ENCODE measurements at regions not wholly inside any gene's neighbourhood (a gene's known extent, or its start where the extent isn't known, plus 50 kb on each side); places are given as distances from the start of the nearest gene placed in this dataset.

- DNase-seq = no peak
Observed at GRCh38 chr12:115558281-115558680, 719.2 kb downstream of the MED13L start.

DNA sequence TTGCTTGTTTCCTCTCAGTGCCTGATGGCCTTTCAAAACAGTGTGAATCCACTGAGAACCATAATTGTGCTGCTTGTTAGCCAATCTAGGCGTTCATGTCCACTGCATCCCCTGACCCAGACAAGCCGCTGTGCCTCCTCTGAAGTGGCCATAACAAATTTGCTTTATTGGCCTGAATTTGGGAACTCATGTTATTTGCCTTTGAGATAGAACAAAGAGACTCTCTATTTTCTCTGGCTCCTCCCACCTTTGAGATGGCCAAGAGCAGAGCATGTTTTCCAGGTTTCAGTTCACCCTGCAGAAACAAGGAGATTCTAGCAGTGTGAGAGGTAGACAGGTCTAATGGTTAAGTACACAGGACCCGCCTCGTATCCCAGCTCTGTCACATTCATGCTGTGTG is 723.9 kb downstream of the MED13L start:
- DNase-seq = no peak

DNA sequence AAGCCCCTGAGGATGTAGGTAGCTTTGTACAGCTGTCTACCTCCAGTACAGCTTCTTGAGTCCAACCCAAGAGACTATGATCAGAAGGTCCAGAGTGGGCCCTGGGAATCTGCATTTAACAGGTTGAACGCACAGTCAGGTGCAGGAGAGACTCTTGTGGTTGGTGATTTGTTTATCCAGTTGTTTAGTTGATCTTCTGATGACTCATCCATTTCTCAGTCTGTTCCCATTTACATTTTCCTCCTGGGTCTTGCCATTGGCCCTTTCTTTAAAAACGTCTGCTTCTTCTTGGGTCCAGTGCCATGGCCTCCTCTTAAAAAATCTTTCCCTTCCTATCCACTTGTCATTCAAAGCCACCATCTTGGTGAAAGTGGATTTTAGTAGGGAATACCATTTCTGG is 734.2 kb downstream of the MED13L start:
- DNase-seq = no peak

DNA sequence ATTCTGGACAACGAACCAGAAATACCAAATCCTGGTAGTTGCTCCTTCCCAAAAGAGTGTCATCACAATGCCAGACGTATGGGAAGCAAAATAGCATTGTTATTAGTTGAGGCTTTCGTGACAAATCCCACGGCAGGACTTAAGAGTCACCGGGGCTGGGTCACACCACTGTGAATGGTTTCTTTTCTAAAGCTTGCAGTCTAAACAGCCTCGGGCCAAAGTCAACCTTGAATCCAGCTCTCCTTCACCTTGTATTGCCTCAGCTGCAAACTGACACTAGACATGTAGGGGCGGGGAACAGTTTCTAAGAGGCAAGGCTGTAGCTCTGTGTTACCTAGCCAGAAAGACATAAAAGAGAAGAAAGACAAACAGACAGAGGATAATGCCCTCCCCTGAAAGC is 734.8 kb downstream of the MED13L start:
- DNase-seq = no peak

GRCh38 chr12:115541891-115542421 is 735.5 kb downstream of the MED13L start:
- DNase-seq = no peak

- DNase-seq = no peak
Observed at GRCh38 chr12:115528466-115528865, 749.0 kb downstream of the MED13L start.

GRCh38 chr12:115521771-115522409 is 755.6 kb downstream of the MED13L start:
- no peak for DNase-seq

GRCh38 chr12:115519887-115520286 is 757.6 kb downstream of the MED13L start:
- no peak for DNase-seq

GRCh38 chr12:115519359-115519758 is 758.1 kb downstream of the MED13L start:
- no peak for DNase-seq

GRCh38 chr12:115517913-115518312 is 759.6 kb downstream of the MED13L start:
- no peak for DNase-seq

DNA sequence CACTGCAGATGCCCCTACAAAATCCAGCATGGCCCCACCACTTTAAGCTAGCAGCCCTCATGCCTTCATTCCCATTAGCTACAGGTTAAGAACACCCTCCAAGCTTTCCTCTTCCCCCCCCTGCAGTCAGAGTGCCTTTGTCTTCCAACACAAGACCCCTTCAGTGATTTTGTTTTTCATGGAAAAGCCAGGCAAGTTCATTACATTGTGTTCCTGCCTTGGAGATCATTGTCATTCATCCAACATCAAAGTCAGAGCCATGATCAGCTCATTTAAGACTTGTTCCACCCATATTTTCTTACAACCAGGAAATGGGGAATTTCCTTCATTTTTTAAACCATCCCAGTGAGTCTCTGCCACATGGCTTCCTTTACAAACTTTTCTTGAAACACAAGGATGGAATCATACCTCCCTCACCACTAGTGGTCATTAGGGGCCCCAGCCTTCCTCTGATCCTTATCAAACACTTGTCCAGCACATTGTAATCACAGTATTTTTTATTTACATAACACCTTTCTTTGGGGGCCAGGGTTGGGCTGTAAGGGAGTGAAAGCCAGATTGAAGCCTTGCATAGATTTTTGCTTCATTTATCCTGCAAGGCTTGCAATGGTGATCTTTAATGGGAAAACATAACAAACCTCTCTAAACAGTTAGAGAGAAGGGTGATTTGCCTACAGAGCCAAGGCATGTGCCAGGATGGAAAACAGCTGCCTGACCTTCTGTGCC is 765.3 kb downstream of the MED13L start:
- no peak for DNase-seq

- no peak for DNase-seq
Observed at GRCh38 chr12:115511305-115511704, 766.2 kb downstream of the MED13L start.

GRCh38 chr12:115508990-115509389 is 768.5 kb downstream of the MED13L start:
- no peak for DNase-seq

GRCh38 chr12:115507951-115508722 is 769.4 kb downstream of the MED13L start:
- DNase-seq = no peak

DNA sequence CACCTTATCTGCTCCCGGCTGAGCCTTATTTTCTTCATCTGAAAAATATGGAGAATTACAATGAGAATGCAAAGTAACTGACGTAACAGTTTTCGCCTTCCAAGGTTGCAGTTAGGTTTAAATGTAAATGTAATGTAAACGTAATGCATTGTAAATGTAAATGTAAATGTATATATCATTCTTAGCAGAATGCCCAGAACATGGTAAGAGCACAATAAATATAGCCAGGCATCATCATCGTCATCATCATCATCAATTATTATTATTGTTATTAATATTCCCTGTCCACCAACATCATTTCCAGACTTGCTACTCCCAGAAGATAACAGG is 770.0 kb downstream of the MED13L start:
- no peak for DNase-seq

GRCh38 chr12:115506822-115507559 is 770.5 kb downstream of the MED13L start:
- no peak for DNase-seq

DNA sequence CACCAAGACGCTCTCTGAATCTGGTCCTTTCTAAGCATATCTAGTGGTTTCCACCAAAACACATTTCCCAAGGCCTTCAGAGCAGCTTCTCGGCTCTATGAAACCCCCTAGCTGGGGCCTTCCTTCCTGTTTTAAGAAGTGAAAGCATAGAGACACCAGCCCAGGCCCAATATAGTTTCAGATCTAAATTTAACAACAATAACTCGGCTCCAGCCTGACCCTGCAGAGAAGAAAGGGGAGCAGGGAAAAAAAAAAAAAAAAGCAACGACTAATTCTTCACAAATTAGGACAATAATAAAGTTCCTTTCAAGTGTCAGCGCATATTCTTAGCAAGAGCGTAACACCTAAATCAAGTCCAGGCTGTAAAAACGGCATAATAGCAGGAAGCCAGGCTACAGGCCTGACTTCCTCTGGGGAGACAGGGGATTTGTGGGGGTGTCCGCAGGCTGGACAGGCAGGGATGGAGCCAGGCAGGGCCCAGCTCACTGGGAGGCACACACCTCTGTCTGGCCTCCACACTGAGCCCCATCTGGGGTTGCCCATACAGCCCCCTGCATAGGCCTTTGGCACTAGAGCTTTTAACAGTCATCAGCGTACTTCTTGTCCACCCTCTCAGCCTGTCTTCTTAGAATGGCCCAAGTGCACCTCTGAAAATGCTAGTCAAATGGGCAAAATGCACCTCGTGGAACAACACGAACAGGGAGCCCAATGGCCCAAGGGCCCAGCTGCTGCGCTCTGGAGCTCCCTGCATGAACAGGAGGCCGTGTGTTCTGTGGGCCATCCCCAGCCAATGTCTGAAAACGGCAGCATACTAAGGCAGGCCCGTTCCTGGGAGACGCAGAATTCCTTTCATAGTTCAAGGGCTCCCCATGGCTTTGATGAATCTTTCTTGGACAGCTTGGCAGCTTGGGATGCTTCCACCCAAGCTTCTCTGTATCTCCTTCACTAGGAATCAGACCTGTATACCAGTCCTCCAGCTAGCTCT is 772.9 kb downstream of the MED13L start:
- no peak for DNase-seq

DNA sequence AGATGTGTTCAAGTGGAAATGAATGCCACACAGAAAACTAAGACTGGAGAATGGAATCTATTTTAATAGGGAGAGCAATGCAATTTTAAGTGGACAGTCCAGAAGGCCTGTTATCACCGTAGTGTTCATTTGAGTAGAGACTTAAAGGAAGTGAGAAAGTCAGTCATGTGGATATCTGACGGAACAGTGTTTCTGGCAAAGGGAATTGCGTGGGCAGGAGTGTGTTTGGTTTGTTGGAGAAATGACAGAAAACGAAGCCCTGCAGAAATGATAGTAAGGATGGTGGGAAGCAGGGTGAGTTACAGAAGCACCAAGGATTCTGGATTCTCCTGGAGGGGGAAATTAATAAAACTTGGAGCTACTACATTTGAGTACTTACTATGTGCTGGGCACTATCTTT is 776.6 kb downstream of the MED13L start:
- DNase-seq = no peak

DNA sequence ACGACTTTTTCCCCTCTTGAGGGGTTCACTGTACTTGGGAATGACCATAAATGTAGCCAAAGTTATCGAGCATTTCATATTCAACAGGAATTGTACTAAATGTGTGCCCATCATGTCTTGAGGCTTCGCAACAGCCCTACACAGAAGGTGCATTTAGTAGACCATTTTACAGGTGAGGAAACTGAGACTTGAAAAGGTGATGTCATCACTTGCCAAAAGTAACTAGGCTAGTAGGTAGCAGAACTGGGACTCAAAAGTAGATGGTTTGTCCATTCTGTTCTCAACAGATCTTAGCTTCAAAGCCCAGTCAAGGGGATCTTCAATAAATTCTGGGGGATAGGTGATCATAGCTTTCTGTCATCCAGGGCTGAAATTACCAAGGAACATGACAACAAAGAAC is 782.2 kb downstream of the MED13L start:
- DNase-seq = no peak

DNA sequence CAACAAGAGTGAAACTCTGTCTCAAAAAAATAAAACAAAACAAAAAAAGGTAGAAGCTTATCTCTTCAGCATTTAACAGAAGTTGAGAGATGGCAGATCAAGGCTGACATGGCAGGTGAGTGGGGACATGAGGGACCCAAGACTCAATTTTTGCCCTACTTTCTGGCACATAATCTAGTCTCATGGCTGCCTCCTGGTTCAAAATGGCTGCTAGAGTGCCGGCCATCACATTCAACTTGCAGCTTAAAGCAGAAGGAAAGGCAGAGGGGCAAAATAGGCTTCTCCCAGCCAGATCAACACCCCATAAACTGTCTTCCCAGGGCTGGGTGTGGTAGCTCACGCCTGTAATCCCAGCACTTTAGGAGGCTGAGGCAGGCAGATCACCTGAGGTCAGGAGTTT is 784.9 kb downstream of the MED13L start:
- no peak for DNase-seq

DNA sequence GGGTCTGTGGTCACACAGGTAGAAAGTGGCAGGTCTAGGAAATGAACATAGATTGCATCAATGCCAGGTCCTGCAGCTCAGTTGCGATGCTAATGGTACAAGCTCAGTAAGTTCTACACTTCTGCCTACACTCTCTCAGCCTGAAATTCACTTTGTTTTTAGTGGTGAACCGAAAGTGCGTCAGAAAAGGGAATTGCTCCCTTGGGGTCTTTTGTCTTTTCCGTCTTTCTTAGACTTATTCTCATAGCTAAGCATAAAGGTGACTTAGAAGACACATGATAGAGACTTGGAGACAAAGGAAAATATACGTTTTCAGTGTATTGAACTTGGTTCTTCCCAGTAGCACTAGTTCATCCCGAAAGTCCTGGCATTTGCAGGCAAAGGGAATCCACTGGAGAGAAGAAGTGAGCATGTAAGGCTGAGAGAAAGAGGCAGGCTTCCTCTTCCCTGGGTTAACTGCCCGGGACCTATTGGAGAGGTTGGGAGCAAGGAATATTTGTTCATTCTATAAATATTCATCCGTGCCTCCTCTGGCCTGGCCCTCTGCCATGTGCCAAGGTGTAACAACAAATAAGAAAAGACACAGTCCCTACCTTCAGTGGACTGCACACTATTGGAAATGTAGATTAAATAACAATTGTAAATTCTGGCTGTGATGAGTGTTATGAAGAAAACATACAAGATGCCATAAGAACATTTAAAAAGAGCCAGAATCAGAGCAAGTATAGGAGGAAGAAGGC is 785.8 kb downstream of the MED13L start:
- DNase-seq = no peak

All from CD4-positive, alpha-beta T cell treated with Interferon alpha-2 for 1 hour (primary cell).